ENCODE measurements at regions not wholly inside any gene's neighbourhood (a gene's known extent, or its start where the extent isn't known, plus 50 kb on each side); places are given as distances from the start of the nearest gene placed in this dataset.

DNA sequence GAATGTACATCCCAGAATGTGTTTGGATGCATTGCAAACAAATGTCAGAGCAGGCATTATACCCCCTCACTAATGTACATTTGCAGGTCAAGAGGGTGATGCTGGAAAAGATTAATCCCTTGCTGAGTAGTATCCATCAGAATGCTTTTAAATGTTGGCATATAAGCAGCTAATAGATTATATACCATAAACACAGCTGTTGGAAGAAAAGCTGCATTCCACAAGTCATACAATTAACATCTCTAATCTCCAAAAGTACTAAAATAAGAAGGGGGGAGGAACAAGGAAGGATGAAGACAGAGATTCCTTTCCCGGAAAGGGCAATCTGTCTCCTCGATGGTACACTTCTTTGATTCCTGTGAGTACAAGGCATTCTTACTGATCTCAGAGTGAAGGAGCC lies 445.7 kb upstream of the CDIN1 start:
- TF ChIP-seq, protein P1, sequence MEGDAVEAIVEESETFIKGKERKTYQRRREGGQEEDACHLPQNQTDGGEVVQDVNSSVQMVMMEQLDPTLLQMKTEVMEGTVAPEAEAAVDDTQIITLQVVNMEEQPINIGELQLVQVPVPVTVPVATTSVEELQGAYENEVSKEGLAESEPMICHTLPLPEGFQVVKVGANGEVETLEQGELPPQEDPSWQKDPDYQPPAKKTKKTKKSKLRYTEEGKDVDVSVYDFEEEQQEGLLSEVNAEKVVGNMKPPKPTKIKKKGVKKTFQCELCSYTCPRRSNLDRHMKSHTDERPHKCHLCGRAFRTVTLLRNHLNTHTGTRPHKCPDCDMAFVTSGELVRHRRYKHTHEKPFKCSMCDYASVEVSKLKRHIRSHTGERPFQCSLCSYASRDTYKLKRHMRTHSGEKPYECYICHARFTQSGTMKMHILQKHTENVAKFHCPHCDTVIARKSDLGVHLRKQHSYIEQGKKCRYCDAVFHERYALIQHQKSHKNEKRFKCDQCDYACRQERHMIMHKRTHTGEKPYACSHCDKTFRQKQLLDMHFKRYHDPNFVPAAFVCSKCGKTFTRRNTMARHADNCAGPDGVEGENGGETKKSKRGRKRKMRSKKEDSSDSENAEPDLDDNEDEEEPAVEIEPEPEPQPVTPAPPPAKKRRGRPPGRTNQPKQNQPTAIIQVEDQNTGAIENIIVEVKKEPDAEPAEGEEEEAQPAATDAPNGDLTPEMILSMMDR (IDR thresholded peaks at IDR 0.05) = no peak
- TF ChIP-seq EZH2 (IDR thresholded peaks at IDR 0.05) (no peak), EZH2phosphoT487 (IDR thresholded peaks at IDR 0.05) (no peak)

Data from neural progenitor cell (in vitro differentiated cells).